Suprapubic skin (tissue), 4 donors: ENCODE measurements at regions not wholly inside any gene's neighbourhood (a gene's known extent, or its start where the extent isn't known, plus 50 kb on each side); places are given as distances from the start of the nearest gene placed in this dataset.

Experiments used
- EP300 ChIP-seq: sonication (generic); formaldehyde crosslinking; IDR thresholded peaks from one replicate; pipeline ENCODE4 v1.6.1; 2017; ENCODE audit warnings: antibody characterized with exemption
- POLR2A ChIP-seq, 2 donors: fragments of 450-650 bp; IDR thresholded peaks; one replicate each; pipeline ENCODE4 v1.6.1; 2017; ENCODE audit warnings: antibody characterized with exemption in 2 of 2, mild to moderate bottlenecking in 2 of 2, moderate library complexity in 2 of 2
- POLR2AphosphoS5 ChIP-seq, 3 donors: sonication (generic); formaldehyde crosslinking; IDR thresholded peaks; one replicate each; pipeline ENCODE4 v1.6.1; 2017; ENCODE audit warnings: antibody characterized with exemption in 3 of 3
- TF ChIP-seq, protein P1 (sequence below), 2 donors: fragments of 200-600 bp in 1 of 2; fragments of 450-650 bp in 1 of 2; sonication (generic) in 1 of 2; IDR thresholded peaks; one replicate each; pipeline ENCODE4 v1.5.1; 2016 to 2019; ENCODE audit warnings: antibody characterized with exemption in 2 of 2, mild to moderate bottlenecking in 1 of 2, moderate library complexity in 1 of 2

- TF ChIP-seq, protein P1, sequence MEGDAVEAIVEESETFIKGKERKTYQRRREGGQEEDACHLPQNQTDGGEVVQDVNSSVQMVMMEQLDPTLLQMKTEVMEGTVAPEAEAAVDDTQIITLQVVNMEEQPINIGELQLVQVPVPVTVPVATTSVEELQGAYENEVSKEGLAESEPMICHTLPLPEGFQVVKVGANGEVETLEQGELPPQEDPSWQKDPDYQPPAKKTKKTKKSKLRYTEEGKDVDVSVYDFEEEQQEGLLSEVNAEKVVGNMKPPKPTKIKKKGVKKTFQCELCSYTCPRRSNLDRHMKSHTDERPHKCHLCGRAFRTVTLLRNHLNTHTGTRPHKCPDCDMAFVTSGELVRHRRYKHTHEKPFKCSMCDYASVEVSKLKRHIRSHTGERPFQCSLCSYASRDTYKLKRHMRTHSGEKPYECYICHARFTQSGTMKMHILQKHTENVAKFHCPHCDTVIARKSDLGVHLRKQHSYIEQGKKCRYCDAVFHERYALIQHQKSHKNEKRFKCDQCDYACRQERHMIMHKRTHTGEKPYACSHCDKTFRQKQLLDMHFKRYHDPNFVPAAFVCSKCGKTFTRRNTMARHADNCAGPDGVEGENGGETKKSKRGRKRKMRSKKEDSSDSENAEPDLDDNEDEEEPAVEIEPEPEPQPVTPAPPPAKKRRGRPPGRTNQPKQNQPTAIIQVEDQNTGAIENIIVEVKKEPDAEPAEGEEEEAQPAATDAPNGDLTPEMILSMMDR (IDR thresholded peaks at IDR 0.05) = no peak
- no peak for TF ChIP-seq POLR2A (IDR thresholded peaks at IDR 0.05)
- TF ChIP-seq POLR2AphosphoS5 (IDR thresholded peaks at IDR 0.05) = no peak
- no peak for TF ChIP-seq EP300
Measured at GRCh38 chrX:110449312-110449711, 90.7 kb downstream of the RTL9 start.
